B cell (primary cell): ENCODE measurements at regions not wholly inside any gene's neighbourhood (a gene's known extent, or its start where the extent isn't known, plus 50 kb on each side); places are given as distances from the start of the nearest gene placed in this dataset.

Experiments
- ATAC-seq: fragments of 200-7000 bp; cut with Tn5 transposase; one replicate; pipeline ENCODE4 v1.10.0; 2021; ENCODE audit warnings: low read depth, mild to moderate bottlenecking, moderate number of reproducible peaks, moderate library complexity
- CTCF ChIA-PET: fragments of 350-600 bp; sonication (Branson Sonifier 250); formaldehyde crosslinking; loops from one replicate; lab custom pipeline; 2021; ENCODE audit warnings: antibody characterized with exemption, inconsistent platforms; lab: Charles Lee
- POLR2A ChIA-PET: fragments of 350-600 bp; sonication (Branson Sonifier 250); formaldehyde crosslinking; loops from one replicate; lab custom pipeline; 2021; ENCODE audit warnings: antibody characterized with exemption; lab: Charles Lee
- DNase-seq: peaks from one replicate; pipeline ENCODE4 v3.0.0; 2013
- H2AFZ ChIP-seq: 2 replicates; pipeline ENCODE4 v1.6.1; 2012; ENCODE audit warnings: mild to moderate bottlenecking, low read depth, low read length; ENCODE audit not compliant: insufficient read depth, poor library complexity, severe bottlenecking
- H3K27ac ChIP-seq, 2 donors: 1 replicate in 1 of 2; 2 replicates in 1 of 2; pipeline ENCODE4 v1.5.1; 2012 to 2013; ENCODE audit warnings: low read length in 2 of 2, mild to moderate bottlenecking in 2 of 2, moderate library complexity in 1 of 2
- H3K27me3 ChIP-seq, 4 experiments: fragments of 200-600 bp in 1 of 4; sonication (generic) in 1 of 4; replicated peaks in 1 of 4; 1 replicate in 2 of 4; 2 replicates in 2 of 4; pipeline versions ENCODE4 v1.6.1 to v1.7.0; 2013 to 2016; ENCODE audit warnings: low read length in 3 of 4, mild to moderate bottlenecking in 2 of 4, mixed read lengths in 1 of 4, moderate library complexity in 1 of 4; ENCODE audit not compliant: insufficient read depth in 4 of 4, control insufficient read depth in 3 of 4; ENCODE audit errors: control extremely low read depth in 1 of 4
- H3K36me3 ChIP-seq, 2 experiments: replicated peaks in 1 of 2; 1 replicate in 1 of 2; 2 replicates in 1 of 2; pipeline versions ENCODE4 v1.6.1 to v1.7.1; 2013; ENCODE audit warnings: low read length in 1 of 2; ENCODE audit not compliant: insufficient read depth in 2 of 2, control insufficient read depth in 1 of 2; ENCODE audit errors: control extremely low read depth in 1 of 2, extremely low read depth in 1 of 2
- H3K4me1 ChIP-seq, 2 donors: fragments of 200-600 bp in 1 of 2; sonication (generic) in 1 of 2; 1 replicate in 1 of 2; 2 replicates in 1 of 2; pipeline versions ENCODE4 v1.5.1 to v1.6.1; 2013 to 2017; ENCODE audit warnings: low read length in 2 of 2; ENCODE audit not compliant: control insufficient read depth in 2 of 2, insufficient read depth in 2 of 2
- H3K4me2 ChIP-seq: replicated peaks from 2 replicates; pipeline ENCODE3; 2012; ENCODE audit warnings: mild to moderate bottlenecking, low read depth, low read length; ENCODE audit not compliant: poor library complexity, severe bottlenecking
- H3K4me3 ChIP-seq, 5 experiments: fragments of 200-600 bp in 1 of 5; sonication (generic) in 1 of 5; 1 replicate in 3 of 5; 2 replicates in 2 of 5; pipeline versions ENCODE4 v1.5.1 to v1.7.0; 2011 to 2016; ENCODE audit warnings: low read length in 4 of 5, mild to moderate bottlenecking in 4 of 5, low read depth in 2 of 5, control low read depth in 1 of 5, moderate library complexity in 1 of 5; ENCODE audit not compliant: insufficient read depth in 1 of 5; ENCODE audit errors: control extremely low read depth in 1 of 5, extremely low read depth in 1 of 5
- H3K79me2 ChIP-seq: fragments of 200-600 bp; sonication (generic); one replicate; pipeline ENCODE4 v1.6.0; 2016; ENCODE audit warnings: low read length; ENCODE audit not compliant: control insufficient read depth, insufficient read depth
- H3K9ac ChIP-seq: fragments of 200-600 bp; sonication (generic); 2 replicates; pipeline ENCODE4 v1.6.1; 2017; ENCODE audit warnings: mild to moderate bottlenecking, low read length, moderate library complexity
- H3K9me3 ChIP-seq, 3 donors: one replicate each; pipeline versions ENCODE4 v1.6.1 to v1.7.1; 2013; ENCODE audit warnings: low read length in 2 of 3; ENCODE audit not compliant: control insufficient read depth in 2 of 3, insufficient read depth in 1 of 3; ENCODE audit errors: control extremely low read depth in 1 of 3
- H4K20me1 ChIP-seq: 2 replicates; pipeline ENCODE4 v1.6.0; 2012; ENCODE audit warnings: mild to moderate bottlenecking, low read length; ENCODE audit not compliant: insufficient read depth, control insufficient read depth, poor library complexity, severe bottlenecking
- H3K27ac Mint-ChIP-seq: one replicate; pipeline ENCODE4 v1.8.0; 2021; ENCODE audit warnings: mixed read lengths
- H3K27me3 Mint-ChIP-seq: one replicate; pipeline ENCODE4 v1.8.0; 2021; ENCODE audit warnings: mixed read lengths
- H3K4me1 Mint-ChIP-seq: one replicate; pipeline ENCODE4 v1.8.0; 2021; ENCODE audit warnings: mixed read lengths
- H3K4me3 Mint-ChIP-seq: one replicate; pipeline ENCODE4 v1.8.0; 2021; ENCODE audit warnings: mixed read lengths
- H3K9me3 Mint-ChIP-seq: one replicate; pipeline ENCODE4 v1.8.0; 2022; ENCODE audit warnings: mixed read lengths; ENCODE audit not compliant: insufficient read depth
- EZH2 ChIP-seq: IDR thresholded peaks from 2 replicates; pipeline ENCODE4 v1.6.1; 2012; ENCODE audit warnings: borderline replicate concordance, low read depth, mild to moderate bottlenecking, moderate library complexity, low read length; ENCODE audit not compliant: insufficient read depth, poor library complexity, severe bottlenecking
- WGBS: methylation state at CpG from one replicate; pipeline ENCODE4 v1.1.5; 2013; ENCODE audit warnings: missing lambda C conversion rate; ENCODE audit not compliant: insufficient coverage; 5-methylcytosine and 5-hydroxymethylcytosine counted together
- intact Hi-C: fragments of 100-400 bp; cut with micrococcal nuclease; formaldehyde crosslinking; loops from one replicate; pipeline ENCODE4 v1.10.0; 2022
- TF ChIP-seq, protein P1 (sequence below): fragments of 200-600 bp; IDR thresholded peaks from one replicate; pipeline ENCODE4 v1.8.0; 2022; ENCODE audit warnings: antibody characterized with exemption, mild to moderate bottlenecking

DNA sequence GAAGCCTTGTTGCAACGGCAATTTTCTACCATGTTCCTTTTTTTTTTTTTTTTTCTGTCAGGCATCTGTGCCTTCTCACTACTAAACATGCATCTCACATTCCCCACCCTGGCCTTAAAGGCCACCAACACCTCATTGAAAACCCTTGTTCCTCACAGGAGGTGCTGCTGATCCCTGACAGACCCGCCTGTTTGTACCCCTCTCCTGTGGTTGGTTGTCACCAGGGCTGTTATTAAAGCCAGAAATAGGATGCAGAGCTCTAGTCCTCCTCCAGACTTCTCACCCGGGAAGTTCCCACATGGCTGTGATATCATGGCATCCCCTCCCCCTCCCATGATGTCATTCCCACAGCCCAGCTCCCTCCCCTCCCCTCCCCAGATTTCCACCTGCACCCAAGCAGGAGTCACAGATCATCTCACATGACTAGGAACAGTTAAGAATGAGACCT, 302.8 kb upstream of the NCAM1 start:
- Histone ChIP-seq H4K20me1 (no peaks in the 10 kb centered on the region), H3K4me2 (no peak overlapping the region), H3K27ac (no peak overlapping the region), H2AFZ (no peak overlapping the region), H3K36me3 (no peaks in the 10 kb centered on the region), H3K27me3 (no peaks in the 10 kb centered on the region), H3K9ac (no peak overlapping the region), H3K79me2 (no peaks in the 10 kb centered on the region), H3K4me1 (no peaks in the 10 kb centered on the region), H3K4me3 (no peak overlapping the region), H3K9me3 (peaks cover 0 to 3% (median 0%) of the 10 kb centered on the region in 3 donors)
- TF ChIP-seq EZH2, result no peak
- TF ChIP-seq, protein P1, sequence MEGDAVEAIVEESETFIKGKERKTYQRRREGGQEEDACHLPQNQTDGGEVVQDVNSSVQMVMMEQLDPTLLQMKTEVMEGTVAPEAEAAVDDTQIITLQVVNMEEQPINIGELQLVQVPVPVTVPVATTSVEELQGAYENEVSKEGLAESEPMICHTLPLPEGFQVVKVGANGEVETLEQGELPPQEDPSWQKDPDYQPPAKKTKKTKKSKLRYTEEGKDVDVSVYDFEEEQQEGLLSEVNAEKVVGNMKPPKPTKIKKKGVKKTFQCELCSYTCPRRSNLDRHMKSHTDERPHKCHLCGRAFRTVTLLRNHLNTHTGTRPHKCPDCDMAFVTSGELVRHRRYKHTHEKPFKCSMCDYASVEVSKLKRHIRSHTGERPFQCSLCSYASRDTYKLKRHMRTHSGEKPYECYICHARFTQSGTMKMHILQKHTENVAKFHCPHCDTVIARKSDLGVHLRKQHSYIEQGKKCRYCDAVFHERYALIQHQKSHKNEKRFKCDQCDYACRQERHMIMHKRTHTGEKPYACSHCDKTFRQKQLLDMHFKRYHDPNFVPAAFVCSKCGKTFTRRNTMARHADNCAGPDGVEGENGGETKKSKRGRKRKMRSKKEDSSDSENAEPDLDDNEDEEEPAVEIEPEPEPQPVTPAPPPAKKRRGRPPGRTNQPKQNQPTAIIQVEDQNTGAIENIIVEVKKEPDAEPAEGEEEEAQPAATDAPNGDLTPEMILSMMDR, result no peak
- 37% methylated on average over 2 of the region's 3 CpGs for WGBS
- CTCF ChIA-PET, result no interaction called here
- no peak for DNase-seq
- Mint-ChIP-seq H3K27me3 (peaks cover 5% of the 10 kb centered on the region), H3K9me3 (no peaks in the 10 kb centered on the region), H3K4me1 (no peaks in the 10 kb centered on the region), H3K27ac (no peak overlapping the region), H3K4me3 (no peak overlapping the region)
- no peak for ATAC-seq
- intact Hi-C loops, result no loop called here
- POLR2A ChIA-PET, result no interaction called here

DNA sequence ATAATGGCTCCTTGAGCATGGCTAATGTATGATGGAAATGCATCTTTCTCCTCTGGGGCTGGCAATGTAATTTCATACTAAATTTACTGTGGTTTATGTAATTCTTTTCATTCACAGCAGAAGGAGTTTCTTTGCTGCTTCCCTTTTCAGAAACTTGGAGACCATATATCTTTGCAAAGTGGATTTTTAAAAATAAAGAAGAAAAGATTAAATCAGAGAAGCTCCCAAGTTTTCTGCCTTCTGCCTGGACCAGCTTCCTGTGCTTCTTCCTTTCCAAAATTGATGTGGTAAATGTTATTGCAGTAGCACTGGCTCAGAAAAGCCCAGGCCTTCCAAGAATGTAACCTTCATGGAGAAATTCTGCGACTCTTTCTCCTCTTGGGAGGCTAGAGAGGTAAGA, 300.1 kb upstream of the NCAM1 start:
- Mint-ChIP-seq H3K9me3 (no peaks in the 10 kb centered on the region), H3K4me3 (no peak overlapping the region), H3K27ac (no peak overlapping the region), H3K4me1 (no peaks in the 10 kb centered on the region), H3K27me3 (peaks cover 5% of the 10 kb centered on the region)
- Histone ChIP-seq H3K4me1 (no peaks in the 10 kb centered on the region), H3K4me2 (no peak overlapping the region), H3K27me3 (no peaks in the 10 kb centered on the region), H3K27ac (no peak overlapping the region), H3K4me3 (no peak overlapping the region), H2AFZ (no peak overlapping the region), H4K20me1 (no peaks in the 10 kb centered on the region), H3K9me3 (peaks cover 0 to 3% (median 0%) of the 10 kb centered on the region in 3 donors), H3K9ac (no peak overlapping the region), H3K36me3 (no peaks in the 10 kb centered on the region), H3K79me2 (no peaks in the 10 kb centered on the region)
- ATAC-seq, result no peak
- intact Hi-C loops, result no loop called here
- POLR2A ChIA-PET, result no interaction called here
- TF ChIP-seq EZH2, result no peak
- TF ChIP-seq, protein P1, result no peak
- DNase-seq, result no peak
- WGBS, result 83% methylated on average over 1 of the region's 1 CpG
- CTCF ChIA-PET, result no interaction called here
